Naive thymus-derived CD4-positive, alpha-beta T cell (primary cell): ENCODE measurements at regions not wholly inside any gene's neighbourhood (a gene's known extent, or its start where the extent isn't known, plus 50 kb on each side); places are given as distances from the start of the nearest gene placed in this dataset.

Experiments used
- ATAC-seq: fragments of 150-1000 bp; cut with Tn5 transposase; 2 replicates; pipeline ENCODE4 v1.10.0; 2021; ENCODE audit warnings: mild to moderate bottlenecking, moderate library complexity
- CTCF ChIA-PET: fragments of 350-600 bp; sonication (Branson Sonifier 250); formaldehyde crosslinking; loops from one replicate; lab custom pipeline; 2021; ENCODE audit warnings: antibody characterized with exemption; lab: Charles Lee
- POLR2A ChIA-PET: fragments of 350-600 bp; sonication (Branson Sonifier 250); formaldehyde crosslinking; loops from one replicate; lab custom pipeline; 2021; ENCODE audit warnings: antibody characterized with exemption, inconsistent platforms; lab: Charles Lee
- DNase-seq, 9 donors: peaks; one replicate each; pipeline versions ENCODE4 v3.0.0 to v3.0.0-alpha.2; 2020 to 2022; ENCODE audit warnings: mixed read lengths in 1 of 9
- H3K27ac ChIP-seq: one replicate; pipeline ENCODE4 v1.7.0; 2013; ENCODE audit warnings: mild to moderate bottlenecking, low read depth, low read length, moderate library complexity
- H3K27me3 ChIP-seq, 2 donors: one replicate each; pipeline ENCODE4 v1.7.0; 2013; ENCODE audit warnings: low read length in 2 of 2, mild to moderate bottlenecking in 2 of 2, moderate library complexity in 2 of 2; ENCODE audit not compliant: control insufficient read depth in 2 of 2, insufficient read depth in 2 of 2
- H3K36me3 ChIP-seq, 3 experiments: 1 replicate in 2 of 3; 2 replicates in 1 of 3; pipeline ENCODE4 v1.7.0; 2013; ENCODE audit warnings: low read length in 3 of 3, mild to moderate bottlenecking in 3 of 3, moderate library complexity in 1 of 3; ENCODE audit not compliant: insufficient read depth in 3 of 3, control insufficient read depth in 2 of 3
- H3K4me1 ChIP-seq, 2 donors: one replicate each; pipeline ENCODE4 v1.7.0; 2013; ENCODE audit warnings: low read length in 2 of 2, mild to moderate bottlenecking in 2 of 2, moderate library complexity in 1 of 2; ENCODE audit not compliant: control insufficient read depth in 2 of 2, insufficient read depth in 2 of 2
- H3K4me3 ChIP-seq: 2 replicates; pipeline ENCODE4 v1.7.0; 2013; ENCODE audit warnings: mild to moderate bottlenecking, low read length
- H3K9me3 ChIP-seq, 3 experiments: 1 replicate in 2 of 3; 2 replicates in 1 of 3; pipeline ENCODE4 v1.7.0; 2013; ENCODE audit warnings: low read length in 3 of 3; ENCODE audit not compliant: control insufficient read depth in 2 of 3
- H3K27ac Mint-ChIP-seq, 9 donors: one replicate each; pipeline ENCODE4 v1.8.0; 2020 to 2022; ENCODE audit warnings: mixed read lengths in 9 of 9, mild to moderate bottlenecking in 8 of 9, moderate library complexity in 5 of 9, inconsistent platforms in 2 of 9
- H3K27me3 Mint-ChIP-seq, 5 donors: one replicate each; pipeline ENCODE4 v1.8.0; 2021 to 2022; ENCODE audit warnings: mixed read lengths in 5 of 5, mild to moderate bottlenecking in 1 of 5
- H3K36me3 Mint-ChIP-seq, 5 donors: one replicate each; pipeline ENCODE4 v1.8.0; 2020 to 2022; ENCODE audit warnings: mixed read lengths in 5 of 5, mild to moderate bottlenecking in 3 of 5, inconsistent platforms in 1 of 5
- H3K4me1 Mint-ChIP-seq, 7 donors: one replicate each; pipeline ENCODE4 v1.8.0; 2020 to 2022; ENCODE audit warnings: mixed read lengths in 7 of 7, mild to moderate bottlenecking in 3 of 7, inconsistent platforms in 1 of 7
- H3K4me3 Mint-ChIP-seq, 10 donors: one replicate each; pipeline ENCODE4 v1.8.0; 2020 to 2022; ENCODE audit warnings: mild to moderate bottlenecking in 10 of 10, mixed read lengths in 10 of 10, moderate library complexity in 6 of 10, inconsistent platforms in 2 of 10
- H3K9me3 Mint-ChIP-seq, 11 donors: one replicate each; pipeline ENCODE4 v1.8.0; 2020 to 2022; ENCODE audit warnings: mixed read lengths in 11 of 11, mild to moderate bottlenecking in 4 of 11, inconsistent platforms in 1 of 11, moderate library complexity in 1 of 11
- intact Hi-C, 2 donors: fragments of 100-400 bp; cut with micrococcal nuclease; formaldehyde crosslinking; loops; one replicate each; pipeline ENCODE4 v1.15.1; 2023

DNA sequence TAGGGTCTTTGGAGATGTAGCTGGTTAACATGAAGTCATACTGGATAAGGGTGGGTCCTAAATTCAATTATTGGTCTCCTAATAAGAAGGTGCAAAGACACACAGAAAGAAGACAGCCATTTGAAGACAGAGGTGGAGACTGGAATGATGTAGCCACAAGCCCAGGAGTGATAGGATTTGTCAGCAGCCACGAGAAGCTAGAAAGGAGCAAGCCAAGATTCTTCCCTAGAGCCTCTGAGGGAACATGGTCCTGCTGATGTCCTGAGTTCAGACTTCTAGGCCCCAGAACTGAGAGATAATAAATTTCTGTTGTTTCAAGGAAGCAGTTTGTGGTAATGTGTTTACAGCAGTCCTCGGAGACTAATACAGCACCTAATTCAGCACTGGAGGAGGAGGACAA lies 203.3 kb upstream of the SRRM4 start:
- no peaks in the 10 kb centered on the region for H3K9me3 ChIP-seq
- ATAC-seq: no peak
- H3K4me1 ChIP-seq: no peaks in the 10 kb centered on the region
- no peak overlapping the region for H3K4me3 Mint-ChIP-seq
- peaks cover 0 to 4% (median 0%) of the 10 kb centered on the region in 5 donors for H3K36me3 Mint-ChIP-seq
- no peaks in the 10 kb centered on the region for H3K36me3 ChIP-seq
- CTCF ChIA-PET: no interaction called here
- no peak for DNase-seq
- peaks cover 0 to 12% (median 4%) of the 10 kb centered on the region in 11 donors for H3K9me3 Mint-ChIP-seq
- H3K4me3 ChIP-seq: no peak overlapping the region
- H3K27me3 Mint-ChIP-seq: peaks cover 13 to 41% (median 22%) of the 10 kb centered on the region in 5 donors
- no peak overlapping the region for H3K27ac Mint-ChIP-seq
- POLR2A ChIA-PET: no interaction called here
- no peaks in the 10 kb centered on the region for H3K27me3 ChIP-seq
- H3K4me1 Mint-ChIP-seq: no peaks in the 10 kb centered on the region
- no peak overlapping the region for H3K27ac ChIP-seq
- intact Hi-C loops: no loop called here

DNA sequence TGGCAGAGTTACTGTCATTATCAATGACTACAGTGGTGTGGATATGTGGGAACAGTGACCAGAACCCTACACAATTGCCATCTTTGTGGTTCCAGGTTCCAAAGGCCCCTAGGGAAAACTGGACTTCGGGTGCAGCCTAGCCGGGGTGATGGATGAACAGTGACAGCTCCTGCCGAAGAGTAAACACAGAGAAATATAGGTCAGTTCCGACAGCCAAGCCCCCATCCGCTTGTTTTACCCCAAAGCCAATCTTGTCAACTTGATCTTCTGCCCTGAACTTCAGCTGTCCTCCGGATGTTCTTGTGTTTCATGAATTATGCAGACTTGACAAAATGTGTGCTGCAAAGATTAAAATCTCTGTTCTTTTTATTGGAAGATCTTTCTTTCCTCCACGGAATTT lies 200.4 kb upstream of the SRRM4 start:
- Histone ChIP-seq H3K4me3 (no peak overlapping the region), H3K9me3 (no peaks in the 10 kb centered on the region), H3K27me3 (no peaks in the 10 kb centered on the region), H3K36me3 (no peaks in the 10 kb centered on the region), H3K4me1 (no peaks in the 10 kb centered on the region), H3K27ac (no peak overlapping the region)
- Mint-ChIP-seq H3K4me1 (no peaks in the 10 kb centered on the region), H3K27me3 (peaks cover 0 to 27% (median 8%) of the 10 kb centered on the region in 5 donors), H3K4me3 (no peak overlapping the region), H3K27ac (no peak overlapping the region), H3K36me3 (no peaks in the 10 kb centered on the region), H3K9me3 (peaks cover 0 to 17% (median 4%) of the 10 kb centered on the region in 11 donors)
- ChIA-PET POLR2A (no interaction called here), CTCF (no interaction called here)
- no peak for ATAC-seq
- no peak for DNase-seq
- intact Hi-C loops: no loop called here

DNA sequence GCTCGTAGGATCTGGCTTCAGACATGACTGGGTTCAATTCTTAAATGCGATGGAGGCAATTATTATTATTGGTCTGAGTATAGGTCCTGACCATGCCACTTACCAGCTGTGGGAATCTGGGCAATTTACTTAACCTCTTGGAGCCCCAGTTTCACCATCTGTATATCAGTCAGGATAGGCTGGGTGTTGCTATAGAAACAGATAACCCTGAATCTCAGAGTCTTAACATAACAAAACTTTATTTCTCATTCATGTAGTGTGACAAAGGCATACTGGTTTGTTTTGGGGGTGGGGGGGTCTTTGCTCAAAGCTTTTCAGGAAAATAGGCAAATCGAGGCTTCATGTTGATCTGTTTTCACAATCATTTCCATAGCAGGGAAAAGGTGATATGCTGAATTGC lies 199.6 kb upstream of the SRRM4 start:
- H3K4me3 Mint-ChIP-seq: no peak overlapping the region
- peaks cover 0 to 24% (median 8%) of the 10 kb centered on the region in 5 donors for H3K27me3 Mint-ChIP-seq
- Histone ChIP-seq H3K27ac (no peak overlapping the region), H3K9me3 (no peaks in the 10 kb centered on the region), H3K4me3 (no peak overlapping the region), H3K4me1 (no peaks in the 10 kb centered on the region), H3K27me3 (no peaks in the 10 kb centered on the region), H3K36me3 (no peaks in the 10 kb centered on the region)
- DNase-seq (no peak), ATAC-seq (no peak)
- POLR2A ChIA-PET: no interaction called here
- H3K4me1 Mint-ChIP-seq: no peaks in the 10 kb centered on the region
- H3K36me3 Mint-ChIP-seq: no peaks in the 10 kb centered on the region
- H3K27ac Mint-ChIP-seq: no peak overlapping the region
- H3K9me3 Mint-ChIP-seq: peaks cover 0 to 17% (median 4%) of the 10 kb centered on the region in 11 donors
- CTCF ChIA-PET: no interaction called here
- intact Hi-C loops: no loop called here

DNA sequence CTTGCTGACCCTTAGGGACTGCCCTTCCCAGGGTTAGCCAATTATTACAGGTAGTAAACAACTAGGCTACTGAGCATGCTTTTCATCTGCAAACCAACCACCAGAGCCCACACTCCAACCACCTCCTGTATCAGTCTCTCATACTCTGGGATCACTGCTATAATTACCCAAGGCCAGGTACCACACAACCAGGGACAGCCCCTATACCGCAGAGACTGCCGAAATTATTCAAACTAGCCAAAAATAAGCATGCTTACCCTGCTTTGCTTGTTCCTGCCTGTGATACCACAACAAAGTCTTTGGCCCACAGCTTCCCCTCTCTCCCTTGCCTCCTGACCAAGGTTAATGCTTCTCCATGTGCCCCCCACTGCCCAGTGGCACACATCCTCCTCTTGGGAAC lies 197.6 kb upstream of the SRRM4 start:
- Mint-ChIP-seq H3K4me1 (no peaks in the 10 kb centered on the region), H3K27ac (no peak overlapping the region), H3K9me3 (peaks cover 0 to 12% (median 4%) of the 10 kb centered on the region in 11 donors), H3K27me3 (peaks cover 0 to 16% (median 5%) of the 10 kb centered on the region in 5 donors), H3K36me3 (no peaks in the 10 kb centered on the region), H3K4me3 (no peak overlapping the region)
- no peak overlapping the region for H3K27ac ChIP-seq
- ATAC-seq: no peak
- POLR2A ChIA-PET: no interaction called here
- intact Hi-C loops: no loop called here
- no peak for DNase-seq
- H3K4me1 ChIP-seq: no peaks in the 10 kb centered on the region
- CTCF ChIA-PET: no interaction called here
- no peak overlapping the region for H3K4me3 ChIP-seq
- H3K9me3 ChIP-seq: no peaks in the 10 kb centered on the region
- no peaks in the 10 kb centered on the region for H3K36me3 ChIP-seq
- no peaks in the 10 kb centered on the region for H3K27me3 ChIP-seq

DNA sequence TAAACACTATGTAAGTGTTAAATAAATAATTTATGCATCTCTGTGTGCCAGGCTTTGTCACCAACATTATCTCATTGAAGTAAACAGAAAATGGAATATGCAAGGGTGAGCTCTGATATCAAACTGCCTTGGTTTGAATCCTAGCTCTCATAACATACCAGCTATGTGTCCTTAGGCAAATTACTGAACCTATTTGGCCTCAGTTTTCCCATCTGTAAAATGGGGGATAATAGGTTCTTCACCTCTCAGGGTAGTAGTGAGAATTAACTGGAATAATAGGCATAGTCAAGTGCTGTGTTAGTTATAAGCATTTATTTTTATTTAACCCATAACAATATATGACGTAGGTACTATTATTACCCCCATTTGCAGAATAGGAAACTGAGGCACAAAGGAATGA lies 190.8 kb upstream of the SRRM4 start:
- Histone ChIP-seq H3K27ac (no peak overlapping the region), H3K4me3 (no peak overlapping the region), H3K9me3 (no peaks in the 10 kb centered on the region), H3K4me1 (no peaks in the 10 kb centered on the region), H3K36me3 (no peaks in the 10 kb centered on the region), H3K27me3 (no peaks in the 10 kb centered on the region)
- Mint-ChIP-seq H3K9me3 (peaks cover 0 to 6% (median 3%) of the 10 kb centered on the region in 11 donors), H3K4me1 (no peaks in the 10 kb centered on the region), H3K27me3 (peaks cover 0 to 4% (median 0%) of the 10 kb centered on the region in 5 donors), H3K4me3 (no peak overlapping the region), H3K27ac (no peak overlapping the region), H3K36me3 (no peaks in the 10 kb centered on the region)
- intact Hi-C loops: no loop called here
- POLR2A ChIA-PET: no interaction called here
- DNase-seq (no peak), ATAC-seq (no peak)
- CTCF ChIA-PET: no interaction called here

DNA sequence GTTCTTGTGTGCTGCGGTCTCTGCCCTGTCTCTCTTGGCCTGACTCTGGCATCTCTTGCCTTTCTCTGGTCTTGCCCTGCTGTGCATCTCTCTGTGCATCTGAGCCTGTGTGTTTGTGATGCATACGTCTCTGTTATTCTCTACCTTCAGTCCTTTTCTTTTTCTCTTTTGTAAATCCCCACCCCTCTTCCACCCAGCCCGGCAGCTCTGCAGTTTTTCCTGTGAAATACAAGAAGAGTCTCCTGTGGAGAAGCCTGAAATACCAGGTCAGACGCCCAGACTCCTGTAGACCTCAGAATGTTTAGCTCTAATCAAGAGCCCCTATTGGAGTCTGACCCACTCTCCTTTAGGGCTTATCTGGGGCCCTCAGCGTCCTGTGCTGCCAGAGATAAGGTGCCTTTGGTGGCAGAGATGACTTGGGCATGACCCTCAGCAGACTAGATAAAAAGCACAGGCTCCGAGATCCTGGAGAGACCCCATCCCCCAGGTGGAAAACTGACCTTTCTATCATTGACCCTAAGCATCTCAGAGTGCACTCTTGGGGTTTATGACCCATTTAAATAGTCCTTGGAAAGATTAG lies 167.5 kb upstream of the SRRM4 start:
- Mint-ChIP-seq H3K9me3 (peaks cover 3 to 30% (median 10%) of the 10 kb centered on the region in 11 donors), H3K27ac (no peak overlapping the region), H3K36me3 (peaks cover 0 to 5% (median 0%) of the 10 kb centered on the region in 5 donors), H3K4me3 (no peak overlapping the region), H3K27me3 (peaks cover 0 to 18% (median 9%) of the 10 kb centered on the region in 5 donors), H3K4me1 (no peaks in the 10 kb centered on the region)
- H3K4me3 ChIP-seq: no peak overlapping the region
- H3K4me1 ChIP-seq: no peaks in the 10 kb centered on the region
- H3K27me3 ChIP-seq: no peaks in the 10 kb centered on the region
- DNase-seq (no peak), ATAC-seq (no peak)
- POLR2A ChIA-PET: no interaction called here
- intact Hi-C loops: no loop called here
- no peak overlapping the region for H3K27ac ChIP-seq
- no peaks in the 10 kb centered on the region for H3K36me3 ChIP-seq
- no peaks in the 10 kb centered on the region for H3K9me3 ChIP-seq
- CTCF ChIA-PET: no interaction called here

DNA sequence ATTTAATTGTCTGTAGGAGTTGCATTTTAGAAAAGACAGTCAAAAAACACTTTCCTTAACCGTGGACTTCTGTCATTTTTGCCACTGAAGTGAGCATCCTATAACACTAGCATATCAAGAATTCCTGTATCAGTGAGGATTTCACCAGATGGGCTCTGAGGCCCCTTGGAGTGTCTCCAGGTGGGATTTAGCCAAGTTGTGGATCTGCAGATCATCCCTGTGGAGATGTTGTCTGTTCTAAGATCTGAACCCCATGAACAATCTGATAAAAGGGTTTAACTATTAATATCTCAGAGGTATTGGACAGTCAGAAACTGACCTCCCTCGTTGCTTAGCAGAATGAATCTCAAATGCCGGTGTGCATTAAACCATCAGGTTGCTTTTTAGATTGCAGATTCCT lies 165.0 kb upstream of the SRRM4 start:
- no peak overlapping the region for H3K27ac ChIP-seq
- Mint-ChIP-seq H3K27me3 (peaks cover 0 to 13% (median 6%) of the 10 kb centered on the region in 5 donors), H3K4me3 (no peak overlapping the region), H3K36me3 (peaks cover 0 to 5% (median 0%) of the 10 kb centered on the region in 5 donors), H3K27ac (no peak overlapping the region), H3K9me3 (peaks cover 0 to 25% (median 4%) of the 10 kb centered on the region in 11 donors), H3K4me1 (no peaks in the 10 kb centered on the region)
- H3K27me3 ChIP-seq: no peaks in the 10 kb centered on the region
- no peaks in the 10 kb centered on the region for H3K4me1 ChIP-seq
- POLR2A ChIA-PET: no interaction called here
- ATAC-seq (no peak), DNase-seq (no peak)
- no peak overlapping the region for H3K4me3 ChIP-seq
- CTCF ChIA-PET: no interaction called here
- H3K9me3 ChIP-seq: no peaks in the 10 kb centered on the region
- intact Hi-C loops: no loop called here
- no peaks in the 10 kb centered on the region for H3K36me3 ChIP-seq
